Loucy (cell line): ENCODE measurements at regions not wholly inside any gene's neighbourhood (a gene's known extent, or its start where the extent isn't known, plus 50 kb on each side); places are given as distances from the start of the nearest gene placed in this dataset.

Experiments used
- H2AFZ ChIP-seq: fragments of 200-600 bp; sonication (generic); 2 replicates; pipeline ENCODE4 v1.6.0; 2016; ENCODE audit warnings: antibody characterized with exemption, mild to moderate bottlenecking, low read length, moderate library complexity
- H3F3A ChIP-seq: fragments of 200-600 bp; 2 replicates; pipeline ENCODE4 v1.6.0; 2016; ENCODE audit warnings: antibody characterized with exemption, low read depth, mild to moderate bottlenecking
- H3K27me3 ChIP-seq: fragments of 200-600 bp; sonication (generic); 2 replicates; pipeline ENCODE4 v1.6.1; 2014; ENCODE audit warnings: low read length, mild to moderate bottlenecking; ENCODE audit not compliant: insufficient read depth, poor library complexity, severe bottlenecking
- H3K36me3 ChIP-seq: fragments of 200-600 bp; sonication (generic); 2 replicates; pipeline ENCODE4 v1.6.1; 2016; ENCODE audit warnings: low read length; ENCODE audit not compliant: insufficient read depth
- H3K4me1 ChIP-seq: fragments of 200-600 bp; sonication (generic); 2 replicates; pipeline ENCODE4 v1.5.1; 2014; ENCODE audit warnings: low read length, mild to moderate bottlenecking; ENCODE audit not compliant: insufficient read depth, poor library complexity, severe bottlenecking
- H3K4me2 ChIP-seq: fragments of 200-600 bp; sonication (generic); 2 replicates; pipeline ENCODE4 v1.6.0; 2014; ENCODE audit warnings: antibody characterized with exemption, low read length, low read depth, mild to moderate bottlenecking; ENCODE audit not compliant: poor library complexity, severe bottlenecking
- H3K4me3 ChIP-seq: fragments of 200-600 bp; sonication (generic); 2 replicates; pipeline ENCODE4 v1.5.1; 2014; ENCODE audit warnings: low read length, mild to moderate bottlenecking, mixed read lengths; ENCODE audit not compliant: poor library complexity, severe bottlenecking
- H3K79me2 ChIP-seq: fragments of 200-600 bp; sonication (generic); 2 replicates; pipeline ENCODE4 v1.6.1; 2014; ENCODE audit warnings: low read length; ENCODE audit not compliant: insufficient read depth
- H3K9ac ChIP-seq: fragments of 200-600 bp; sonication (generic); 2 replicates; pipeline ENCODE4 v1.6.0; 2014; ENCODE audit warnings: mild to moderate bottlenecking, low read depth, low read length, moderate library complexity; ENCODE audit not compliant: poor library complexity, severe bottlenecking
- H3K9me2 ChIP-seq: fragments of 200-600 bp; sonication (generic); replicated peaks from 2 replicates; pipeline ENCODE4 v1.6.1; 2016; ENCODE audit warnings: low read depth, low read length, mixed read lengths
- H3K9me3 ChIP-seq: fragments of 200-600 bp; sonication (generic); 2 replicates; pipeline ENCODE4 v1.6.1; 2014; ENCODE audit warnings: mild to moderate bottlenecking, antibody characterized with exemption, low read length, low read depth; ENCODE audit not compliant: insufficient read depth
- H4K20me1 ChIP-seq: fragments of 200-600 bp; sonication (generic); 2 replicates; pipeline ENCODE4 v1.6.0; 2014; ENCODE audit warnings: antibody characterized with exemption, low read length, mild to moderate bottlenecking; ENCODE audit not compliant: insufficient read depth, poor library complexity, severe bottlenecking
- CTCF ChIP-seq: fragments of 200-600 bp; sonication (generic); conservative IDR thresholded peaks from 2 replicates; pipeline ENCODE4 v1.5.1; 2014; ENCODE audit warnings: mild to moderate bottlenecking, antibody characterized with exemption, low read length
- EZH2phosphoT487 ChIP-seq: fragments of 200-600 bp; IDR thresholded peaks from 2 replicates; pipeline ENCODE4 v1.6.1; 2018; ENCODE audit warnings: antibody characterized with exemption, mild to moderate bottlenecking, moderate library complexity, borderline replicate concordance

- no peak overlapping the region for H3K9ac ChIP-seq
- TF ChIP-seq CTCF (no peak), EZH2phosphoT487 (no peak)
- no peaks in the 10 kb centered on the region for H3K27me3 ChIP-seq
- H3K9me3 ChIP-seq, result no peaks in the 10 kb centered on the region
- no peaks in the 10 kb centered on the region for H4K20me1 ChIP-seq
- no peaks in the 10 kb centered on the region for H3K9me2 ChIP-seq
- H3K79me2 ChIP-seq, result no peaks in the 10 kb centered on the region
- no peak overlapping the region for H3K4me2 ChIP-seq
- no peaks in the 10 kb centered on the region for H3K4me1 ChIP-seq
- H3K4me3 ChIP-seq, result no peak overlapping the region
- no peaks in the 10 kb centered on the region for H3K36me3 ChIP-seq
- H2AFZ ChIP-seq, result no peak overlapping the region
- H3F3A ChIP-seq, result no peaks in the 10 kb centered on the region
These were observed 879.9 kb downstream of the TUSC7 start for GRCh38 chr3:117589454-117589853.

- H3K4me2 ChIP-seq, result no peak overlapping the region
- no peaks in the 10 kb centered on the region for H4K20me1 ChIP-seq
- H3F3A ChIP-seq, result no peaks in the 10 kb centered on the region
- no peaks in the 10 kb centered on the region for H3K9me2 ChIP-seq
- no peak overlapping the region for H2AFZ ChIP-seq
- no peak overlapping the region for H3K4me3 ChIP-seq
- no peaks in the 10 kb centered on the region for H3K4me1 ChIP-seq
- no peak overlapping the region for H3K9ac ChIP-seq
- no peaks in the 10 kb centered on the region for H3K79me2 ChIP-seq
- TF ChIP-seq CTCF (no peak), EZH2phosphoT487 (no peak)
- no peaks in the 10 kb centered on the region for H3K9me3 ChIP-seq
- H3K36me3 ChIP-seq, result no peaks in the 10 kb centered on the region
- H3K27me3 ChIP-seq, result no peaks in the 10 kb centered on the region
These were observed 886.0 kb downstream of the TUSC7 start for GRCh38 chr3:117595615-117596014.

GRCh38 chr3:117596503-117596902 lies 886.9 kb downstream of the TUSC7 start:
- Histone ChIP-seq H3K79me2 (no peaks in the 10 kb centered on the region), H3K36me3 (no peaks in the 10 kb centered on the region), H3K27me3 (no peaks in the 10 kb centered on the region), H3K4me3 (no peak overlapping the region), H4K20me1 (no peaks in the 10 kb centered on the region), H3K4me2 (no peak overlapping the region), H3K9me2 (no peaks in the 10 kb centered on the region), H2AFZ (no peak overlapping the region), H3K4me1 (no peaks in the 10 kb centered on the region), H3K9me3 (no peaks in the 10 kb centered on the region), H3F3A (no peaks in the 10 kb centered on the region), H3K9ac (no peak overlapping the region)
- TF ChIP-seq EZH2phosphoT487, result no peak
- no peak for TF ChIP-seq CTCF
